GM19351 (cell line): ENCODE measurements at regions not wholly inside any gene's neighbourhood (a gene's known extent, or its start where the extent isn't known, plus 50 kb on each side); places are given as distances from the start of the nearest gene placed in this dataset.
"Not testable (repeated sequence)": the region's sequence is repeated elsewhere in the genome, so short reads cannot be mapped to it uniquely, and the experiment has no call there.

Experiments
- ATAC-seq: cut with Tn5 transposase; IDR thresholded peaks from one replicate; pipeline ENCODE4 v1.9.1; 2021; ENCODE audit warnings: mild to moderate bottlenecking, moderate library complexity; ENCODE audit not compliant: unreplicated experiment

- ATAC-seq: no peak
Observed at GRCh38 chr21:14058566-14058965, 152.2 kb downstream of the LIPI start.

GRCh38 chr21:14057841-14058481 is 152.8 kb downstream of the LIPI start:
- not testable (repeated sequence) for ATAC-seq

- no peak for ATAC-seq
Observed at GRCh38 chr21:14057313-14057712, 153.4 kb downstream of the LIPI start.

GRCh38 chr21:14056771-14057191 is 154.0 kb downstream of the LIPI start:
- no peak for ATAC-seq

GRCh38 chr21:14055746-14056515 is 154.8 kb downstream of the LIPI start:
- ATAC-seq: not testable (repeated sequence)

GRCh38 chr21:14054682-14055081 is 156.1 kb downstream of the LIPI start:
- ATAC-seq: no peak

GRCh38 chr21:14050121-14050520 is 160.6 kb downstream of the LIPI start:
- no peak for ATAC-seq

- no peak for ATAC-seq
Observed at GRCh38 chr21:14046401-14046800, 164.4 kb downstream of the LIPI start.

GRCh38 chr21:14040386-14040785 is 170.4 kb downstream of the LIPI start:
- no peak for ATAC-seq

GRCh38 chr21:14028619-14029018 is 182.1 kb downstream of the LIPI start:
- ATAC-seq: not testable (repeated sequence)

GRCh38 chr21:14027235-14027869 is 183.4 kb downstream of the LIPI start:
- peak; percentile 99 for ATAC-seq

GRCh38 chr21:14020108-14020507 is 190.6 kb downstream of the LIPI start:
- ATAC-seq: peak; percentile 49

- not testable (repeated sequence) for ATAC-seq
Observed at GRCh38 chr21:14015841-14016240, 194.9 kb downstream of the LIPI start.

GRCh38 chr21:14013623-14014498 is 196.9 kb downstream of the LIPI start:
- not testable (repeated sequence) for ATAC-seq

- ATAC-seq: no peak
Observed at GRCh38 chr21:14013056-14013603, 197.6 kb downstream of the LIPI start.

GRCh38 chr21:14012409-14012808 is 198.3 kb downstream of the LIPI start:
- no peak for ATAC-seq

- ATAC-seq: not testable (repeated sequence)
Observed at GRCh38 chr21:14011751-14012150, 199.0 kb downstream of the LIPI start.

- not testable (repeated sequence) for ATAC-seq
Observed at GRCh38 chr21:14011149-14011548, 199.6 kb downstream of the LIPI start.

GRCh38 chr21:14010729-14011128 is 200.0 kb downstream of the LIPI start:
- ATAC-seq: no peak

GRCh38 chr21:14009990-14010389 is 200.8 kb downstream of the LIPI start:
- ATAC-seq: not testable (repeated sequence)
